Activated CD4-positive, alpha-beta T cell treated with anti-CD3 and anti-CD28 coated beads, Interleukin-2, amount 50 U/mL, for 24 hours (primary cell): ENCODE measurements at regions not wholly inside any gene's neighbourhood (a gene's known extent, or its start where the extent isn't known, plus 50 kb on each side); places are given as distances from the start of the nearest gene placed in this dataset.

Source experiments
- DNase-seq, 2 donors: peaks; one replicate each; pipeline ENCODE4 v3.0.0-alpha.2; 2020; ENCODE audit warnings: low read depth in 1 of 2, low spot score in 1 of 2

DNA sequence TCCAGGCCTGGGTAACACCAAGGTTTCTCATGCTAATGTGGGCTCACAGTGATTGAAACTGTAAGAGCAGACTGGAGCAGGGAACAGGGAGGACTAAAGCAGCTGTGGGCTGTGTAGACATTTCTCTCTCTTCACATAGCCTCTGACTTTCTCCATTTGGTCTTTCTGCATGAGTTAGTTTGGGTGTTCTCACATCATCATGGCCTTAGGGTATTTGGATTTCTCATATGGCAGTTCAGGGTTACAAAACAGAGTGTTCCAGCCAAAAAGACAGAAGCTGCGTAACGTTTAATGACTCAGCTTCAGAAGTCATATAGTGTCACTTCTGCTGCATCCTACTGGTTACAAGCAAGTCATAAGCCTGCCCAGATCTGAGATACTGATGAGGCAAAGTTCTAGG is 52.0 kb upstream of the OSBPL8 start:
- DNase-seq, result no peak

DNA sequence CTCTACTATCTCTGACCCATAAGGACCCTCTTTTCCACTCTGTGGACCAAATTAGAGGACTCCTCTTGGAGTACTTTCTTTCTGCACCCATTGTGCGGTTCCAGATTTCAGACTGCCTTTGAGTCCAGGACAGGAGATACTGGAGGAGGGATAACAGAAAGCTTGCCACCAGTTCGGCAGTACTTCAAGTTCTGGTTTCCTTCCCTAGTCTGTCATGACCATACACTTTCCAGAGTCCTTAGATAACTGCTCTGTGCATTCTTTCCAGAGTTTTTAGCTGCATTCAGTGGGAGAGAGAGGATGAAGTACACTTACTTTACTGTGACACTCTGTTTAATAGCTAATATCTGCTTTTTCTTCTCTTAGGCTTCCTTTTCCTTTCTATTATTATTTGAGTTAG is 54.8 kb upstream of the OSBPL8 start:
- DNase-seq, result no peak

DNA sequence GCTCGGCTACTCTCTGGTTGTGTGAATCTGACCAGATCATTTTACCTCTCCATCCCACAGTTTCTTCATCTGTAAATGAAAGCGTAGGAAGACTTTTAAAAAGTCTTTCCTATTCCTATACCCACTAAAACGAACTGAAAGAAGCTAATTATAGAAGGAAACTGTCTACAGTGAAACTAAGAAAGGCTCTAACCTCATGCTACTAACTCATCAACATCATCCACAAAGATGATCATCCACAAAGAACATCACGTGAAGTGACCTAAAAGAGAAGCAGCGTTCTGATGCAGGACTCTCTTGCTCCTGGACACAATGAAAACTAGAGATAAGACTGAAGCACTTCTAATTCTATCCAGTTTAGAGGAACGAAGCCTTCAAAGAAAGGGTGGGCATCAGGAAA is 58.5 kb upstream of the OSBPL8 start:
- no peak for DNase-seq

DNA sequence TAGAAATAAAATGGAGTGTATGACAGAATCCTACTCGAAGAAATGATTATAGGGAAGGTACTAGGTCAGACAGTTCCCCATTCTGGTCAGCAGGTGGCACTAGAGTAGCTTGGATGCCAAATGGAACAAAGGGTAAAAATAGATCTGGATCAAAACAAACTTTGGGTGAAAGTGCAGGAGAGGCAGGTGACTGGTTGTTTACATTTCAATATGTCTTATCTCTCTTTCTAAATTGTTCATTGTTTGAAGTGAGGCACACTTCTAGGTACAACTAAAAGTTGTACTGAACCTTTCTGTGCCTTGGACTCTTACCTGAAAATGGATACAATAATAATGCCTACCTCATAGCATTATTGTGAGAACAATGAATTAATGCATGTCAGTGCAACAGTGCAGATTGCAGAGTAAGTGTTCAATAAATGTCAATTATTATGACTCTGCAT is 62.0 kb upstream of the OSBPL8 start:
- DNase-seq, result peak; percentile 41 to 63

DNA sequence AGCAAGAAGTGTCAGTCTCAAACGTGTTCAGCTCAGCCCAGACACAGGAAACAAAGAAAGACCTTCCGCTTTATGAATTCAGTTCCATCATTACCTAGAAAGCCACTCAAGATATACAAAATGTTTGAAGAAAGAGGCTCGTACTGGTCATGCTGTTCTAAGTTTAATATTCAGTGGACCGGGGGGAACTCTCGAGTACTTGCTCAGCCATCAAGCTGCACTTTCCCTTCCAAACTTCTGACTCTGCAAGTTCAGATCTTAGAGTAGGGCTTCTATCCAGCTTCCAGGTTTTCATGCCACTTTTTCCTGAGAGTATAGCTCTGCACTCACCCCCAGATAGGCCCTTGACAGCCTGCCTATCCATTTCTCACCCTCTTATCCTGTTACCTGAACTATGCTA is 62.8 kb upstream of the OSBPL8 start:
- no peak for DNase-seq

DNA sequence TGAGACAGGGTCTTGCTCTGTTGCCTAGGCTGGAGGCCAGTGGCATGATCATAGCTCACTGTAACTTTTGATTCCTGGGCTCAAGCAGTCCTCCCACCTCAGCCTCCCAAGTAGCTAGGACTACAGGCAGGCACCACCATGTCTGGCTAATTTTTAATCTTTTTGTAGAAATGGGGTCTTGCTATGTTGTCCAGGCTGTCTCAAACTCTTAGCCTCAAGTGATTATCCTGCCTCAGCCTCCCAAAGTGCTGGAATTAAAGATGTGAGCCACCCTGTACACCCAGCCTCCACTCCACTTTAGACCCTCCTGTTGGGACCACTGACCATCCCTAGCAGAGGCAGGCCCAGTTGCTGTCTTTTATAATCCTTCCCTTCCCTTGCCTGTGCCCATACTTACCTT is 63.3 kb upstream of the OSBPL8 start:
- no peak for DNase-seq

DNA sequence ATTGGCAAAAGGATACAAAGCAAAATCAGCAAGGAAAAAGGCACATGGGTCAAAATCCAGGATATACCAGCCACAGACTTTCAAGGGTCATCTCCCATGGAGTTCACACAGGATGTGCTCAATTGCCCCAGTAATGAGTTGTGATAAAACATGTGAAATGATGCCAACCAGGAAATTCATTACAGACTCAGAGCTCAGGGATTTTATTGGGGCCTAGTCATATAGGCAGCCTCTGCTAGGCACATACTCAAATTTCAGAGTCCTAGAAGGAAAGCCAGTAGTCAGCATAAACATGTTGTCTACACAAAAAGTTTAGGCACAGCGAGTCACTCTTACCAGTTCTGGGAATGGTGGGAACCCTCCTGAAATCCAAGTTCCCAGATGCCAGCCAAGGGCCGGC is 64.4 kb upstream of the OSBPL8 start:
- DNase-seq, result no peak

DNA sequence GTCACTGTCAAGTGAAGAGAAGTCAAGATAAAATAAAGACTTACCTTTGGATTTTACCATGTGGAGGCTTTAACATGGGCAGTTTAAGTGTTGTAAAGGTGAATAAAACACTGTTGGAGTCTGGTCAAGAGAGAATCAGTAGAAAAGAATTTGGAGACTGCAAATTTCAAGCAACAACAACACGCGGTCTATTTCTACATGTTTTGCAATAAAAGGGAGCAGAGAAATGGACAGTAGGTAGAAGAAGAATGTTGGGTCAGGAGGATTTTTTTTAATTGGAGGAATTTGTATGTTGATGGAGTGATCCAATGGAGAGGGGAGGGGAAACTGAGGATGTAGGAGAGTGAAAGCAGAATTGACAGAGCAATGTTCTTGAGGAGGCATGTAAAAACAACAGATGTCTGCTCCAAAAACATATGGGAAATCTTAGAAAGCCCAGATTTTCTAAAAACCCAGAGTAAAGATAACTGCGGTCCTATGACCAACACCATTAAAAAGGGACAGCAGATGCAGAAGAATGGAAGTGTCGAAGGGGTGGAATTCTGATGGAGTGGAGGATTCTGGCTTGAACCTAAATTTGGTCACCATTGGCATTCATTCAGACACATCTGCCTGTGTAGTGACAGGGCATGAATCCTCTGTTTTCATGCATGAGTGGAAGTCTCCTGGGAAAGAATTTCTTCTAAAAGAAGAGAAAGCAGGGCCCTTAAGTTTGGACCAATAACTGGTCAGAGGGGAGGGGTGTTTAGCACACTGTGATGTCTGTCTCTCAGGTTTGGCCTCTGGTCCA is 68.0 kb upstream of the OSBPL8 start:
- no peak for DNase-seq

DNA sequence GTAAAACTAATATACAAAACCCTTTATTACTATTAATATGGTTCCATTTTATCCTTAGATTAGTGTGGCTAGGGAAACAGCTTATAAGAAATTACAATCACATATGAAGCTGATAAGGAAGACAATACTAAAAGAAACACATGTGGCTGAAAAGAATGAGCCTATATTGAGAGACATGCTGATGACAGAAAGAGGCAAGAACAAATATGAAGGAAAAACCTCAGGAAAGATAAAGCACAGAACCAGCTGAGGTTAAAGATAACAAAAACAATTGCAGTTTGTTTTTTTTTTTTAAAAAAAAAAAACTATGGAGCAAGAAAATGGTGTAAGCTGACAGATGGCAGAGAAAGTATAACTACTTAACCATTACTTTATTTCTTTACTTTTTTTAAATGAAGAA is 69.2 kb upstream of the OSBPL8 start:
- DNase-seq, result no peak

DNA sequence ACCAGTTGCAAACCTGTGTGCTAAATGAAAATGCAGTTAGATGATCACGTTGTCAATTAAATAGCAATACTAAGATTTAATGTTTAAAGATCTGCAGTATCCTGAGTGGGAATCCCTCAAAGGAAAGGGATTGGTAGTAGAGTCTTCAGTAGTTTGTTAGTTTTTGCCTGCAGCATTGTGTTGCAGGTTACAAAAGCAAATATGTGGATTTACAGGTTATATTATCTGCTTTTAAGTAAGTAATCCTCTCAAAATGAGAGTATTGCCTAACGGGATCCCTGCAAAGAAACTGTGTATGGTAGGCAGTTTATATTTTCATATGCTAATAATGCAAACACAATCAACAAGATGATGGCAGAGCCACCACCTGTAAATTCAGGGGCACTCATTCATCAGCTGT is 72.2 kb upstream of the OSBPL8 start:
- no peak for DNase-seq

DNA sequence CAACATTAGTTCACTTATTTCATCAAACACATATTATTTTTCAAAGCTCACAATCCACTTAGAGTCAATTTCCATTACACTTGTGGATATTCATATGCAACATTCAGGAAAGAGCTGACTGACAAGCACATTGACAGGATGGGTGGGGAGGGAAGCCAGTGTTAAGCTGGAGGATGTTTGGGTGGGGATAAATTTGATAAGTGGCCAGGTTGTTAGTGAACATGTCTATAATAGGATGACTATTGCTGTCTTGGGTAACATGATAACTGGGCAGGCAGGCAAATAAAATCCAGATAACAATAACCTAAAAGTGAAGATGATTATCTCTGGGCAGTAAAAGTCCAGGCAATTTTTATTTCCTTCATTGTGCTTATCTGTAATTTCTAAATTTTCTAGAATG is 73.8 kb upstream of the OSBPL8 start:
- DNase-seq, result no peak

DNA sequence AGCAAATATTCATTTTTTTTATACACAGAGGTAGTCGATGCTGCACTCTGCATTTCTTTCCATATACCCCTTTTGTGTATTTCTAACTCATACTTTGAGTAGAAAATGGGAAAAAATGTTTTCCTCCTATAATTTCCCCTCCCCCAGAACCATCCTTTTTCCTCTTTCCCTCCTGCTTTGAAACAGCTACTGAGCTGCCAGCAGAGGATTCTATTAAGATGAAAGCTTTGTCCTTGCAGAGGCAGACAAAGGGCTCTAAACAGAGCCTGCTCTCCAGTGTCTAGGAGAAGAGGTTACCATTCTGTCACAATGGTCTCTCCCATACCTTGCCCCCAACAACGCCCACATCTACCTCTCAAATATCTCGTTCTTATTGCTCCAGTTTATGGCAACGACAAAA is 74.6 kb upstream of the OSBPL8 start:
- DNase-seq, result no peak

DNA sequence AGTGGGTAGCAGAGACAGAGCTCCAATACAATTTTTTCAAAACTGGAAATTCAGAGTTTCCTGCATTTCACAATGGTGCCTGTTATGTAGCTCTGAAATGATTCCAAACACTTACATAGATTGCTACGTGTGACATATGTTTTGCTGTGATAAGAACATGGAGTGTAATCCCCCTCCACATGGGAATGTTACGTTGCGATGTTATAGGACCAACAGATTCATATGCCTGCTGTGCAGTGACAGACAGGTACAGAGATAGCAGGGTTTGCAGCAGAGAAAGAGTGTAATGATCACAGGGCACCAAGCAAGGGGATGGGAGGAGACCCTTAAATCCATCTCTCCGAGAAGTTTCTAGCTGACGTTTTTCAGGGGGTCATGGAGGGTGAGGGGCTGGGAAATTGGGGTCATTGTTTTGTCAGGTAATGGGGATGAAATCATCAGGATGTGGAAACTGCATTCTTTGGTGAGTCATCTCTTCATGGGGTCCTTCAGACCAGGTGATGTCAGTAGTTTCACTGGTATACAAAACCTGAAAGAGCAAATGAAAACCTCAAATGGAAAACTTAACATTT is 76.6 kb upstream of the OSBPL8 start:
- DNase-seq, result no peak

DNA sequence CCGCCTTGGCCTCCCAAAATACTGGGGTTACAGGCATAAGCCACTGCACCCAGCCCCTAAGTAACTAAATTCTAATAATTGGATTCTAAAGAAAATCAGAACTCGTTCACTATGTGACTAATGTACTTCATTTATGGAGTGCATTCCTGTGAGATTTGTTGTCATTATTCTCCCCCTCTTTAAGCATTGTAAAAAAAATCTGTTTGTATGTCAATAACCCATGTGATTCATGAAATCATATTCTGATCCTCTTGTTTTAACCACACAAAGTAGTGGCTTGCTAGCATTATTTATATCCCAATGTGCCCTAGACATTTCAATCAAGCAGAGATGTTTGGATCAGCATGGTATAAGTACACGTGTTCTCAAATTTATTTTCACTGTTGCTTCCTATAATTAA is 78.2 kb upstream of the OSBPL8 start:
- DNase-seq, result no peak

DNA sequence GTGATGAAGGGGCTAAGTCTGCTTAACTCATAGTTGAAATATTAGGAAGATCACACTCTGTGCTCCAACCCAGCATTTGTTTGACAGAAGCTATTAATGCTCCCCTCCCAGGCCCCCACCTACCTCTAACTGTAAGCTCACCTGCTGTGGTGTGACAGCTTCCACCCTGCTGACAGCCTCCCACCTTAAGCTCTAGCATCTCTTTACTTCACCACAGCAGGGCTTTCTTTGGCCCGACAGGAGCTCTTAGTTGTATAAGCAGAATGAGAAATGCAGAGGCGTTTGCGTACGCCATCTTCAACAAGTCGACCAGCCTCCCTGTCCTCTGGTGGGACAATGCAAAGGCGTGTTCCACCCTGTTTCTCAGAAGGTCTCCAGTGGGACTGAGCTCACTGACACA is 80.1 kb upstream of the OSBPL8 start:
- no peak for DNase-seq

DNA sequence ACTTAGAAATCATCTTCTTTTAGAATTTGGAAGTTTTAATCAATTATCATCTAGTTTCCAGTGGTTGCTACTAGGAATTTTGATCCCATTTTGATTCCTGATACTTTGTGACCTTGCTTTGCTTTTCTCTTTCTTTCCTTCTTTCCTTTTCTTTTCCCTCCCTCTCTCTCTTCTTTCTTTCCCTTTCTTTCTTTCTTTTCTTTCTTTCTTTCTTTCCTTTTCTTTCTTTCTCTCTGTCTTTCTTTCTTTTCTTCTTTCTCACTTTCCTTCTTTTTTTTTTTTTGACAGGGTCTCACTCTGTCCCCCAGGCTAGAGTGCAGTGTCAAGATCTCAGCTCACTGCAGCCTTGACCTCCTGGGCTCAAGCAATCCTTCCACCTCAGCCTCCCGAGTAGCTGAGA is 81.5 kb upstream of the OSBPL8 start:
- no peak for DNase-seq

DNA sequence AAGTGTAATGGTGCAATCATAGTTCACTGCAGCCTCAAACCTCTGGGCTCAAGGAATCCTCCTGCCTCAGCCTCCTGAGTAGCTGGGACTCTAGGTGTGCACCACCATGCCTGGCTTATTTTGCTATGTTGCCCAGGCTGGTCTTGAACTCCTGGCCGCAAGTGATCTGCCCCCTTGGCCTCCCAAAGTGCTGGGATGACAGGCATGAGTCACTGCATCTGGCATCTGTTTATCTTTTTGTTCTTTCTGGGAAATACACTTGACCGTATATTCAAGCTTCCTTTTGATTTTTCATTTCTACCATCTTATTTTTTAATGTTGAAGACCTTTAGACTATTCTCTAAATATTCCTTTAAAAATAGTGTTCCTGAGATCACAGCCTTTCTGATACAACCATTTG is 82.4 kb upstream of the OSBPL8 start:
- DNase-seq, result no peak

DNA sequence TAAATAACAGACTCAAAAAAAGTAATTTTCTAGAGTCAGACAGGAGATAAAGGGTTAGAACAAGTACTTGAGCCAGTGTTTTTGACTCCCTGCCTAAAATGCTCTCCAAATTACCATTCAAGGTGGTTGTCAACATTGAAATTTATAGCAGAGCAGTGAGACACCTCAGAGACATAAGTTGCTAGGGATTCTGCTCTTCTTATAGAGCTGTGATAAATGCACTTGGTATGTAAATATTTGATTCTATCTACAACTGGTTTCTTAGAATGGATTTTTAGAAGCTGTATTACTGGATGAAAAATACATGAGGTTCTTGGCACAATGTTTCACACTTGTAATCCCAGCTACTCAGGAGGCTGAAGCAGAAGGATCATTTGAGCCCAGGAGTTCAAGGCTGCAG is 83.9 kb upstream of the OSBPL8 start:
- no peak for DNase-seq

DNA sequence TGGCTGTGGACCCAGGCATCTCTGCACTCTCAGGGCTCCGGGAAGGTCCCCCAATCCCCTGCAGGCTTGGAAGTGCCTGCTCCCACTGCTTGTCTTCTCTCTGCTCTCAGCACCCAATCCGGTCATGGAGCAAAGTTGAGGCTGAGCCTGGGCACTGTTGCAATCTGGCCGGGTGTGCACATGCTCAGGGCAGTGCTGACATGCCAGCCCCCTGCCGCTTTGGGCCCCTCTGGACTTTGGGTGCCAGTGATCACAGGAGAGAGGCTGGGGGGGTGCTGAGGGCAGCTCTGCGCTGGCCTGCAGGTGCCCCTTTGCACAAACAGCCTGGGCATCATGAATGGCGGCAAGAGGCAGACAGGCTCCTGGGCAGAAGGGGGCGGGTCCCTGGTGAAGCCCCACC is 85.4 kb upstream of the OSBPL8 start:
- DNase-seq, result no peak

DNA sequence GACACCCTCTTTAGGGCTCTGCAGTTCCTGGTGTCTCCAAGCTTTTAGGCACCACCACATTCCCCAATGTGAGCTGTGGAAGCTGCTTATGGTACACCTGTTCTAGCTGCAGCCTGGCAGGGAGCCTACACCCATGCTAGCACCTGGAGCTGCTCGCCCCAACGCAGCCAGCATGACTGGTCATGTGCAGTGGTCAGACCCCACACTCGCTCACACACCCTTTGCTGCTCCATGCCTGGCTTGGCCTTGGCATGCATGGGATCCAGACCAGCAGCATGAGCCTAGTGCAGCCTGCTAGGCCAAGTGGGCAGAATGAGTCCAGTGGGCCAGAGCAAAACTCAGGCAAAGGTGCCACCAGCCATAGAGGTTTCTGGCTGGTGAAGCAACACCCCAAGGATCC is 86.4 kb upstream of the OSBPL8 start:
- no peak for DNase-seq

DNA sequence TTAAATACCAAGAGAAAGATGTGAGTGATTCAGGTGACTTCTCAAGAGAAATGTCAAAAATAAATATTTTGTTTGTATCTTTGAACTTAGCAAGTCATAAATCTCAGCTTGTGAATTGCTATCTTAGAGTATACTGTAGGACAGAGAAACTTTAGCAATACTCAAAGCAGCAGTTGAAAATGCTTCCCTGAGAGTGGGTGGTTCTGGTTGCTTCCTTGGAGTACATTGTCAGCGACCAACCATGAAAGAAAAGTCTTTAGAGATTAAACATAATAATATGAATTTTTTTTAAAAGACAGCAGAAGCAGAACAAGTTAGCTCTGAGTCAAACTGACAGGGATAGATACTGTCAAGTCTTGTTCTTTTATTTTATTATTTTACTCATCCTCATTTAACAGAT is 86.8 kb upstream of the OSBPL8 start:
- DNase-seq, result no peak

DNA sequence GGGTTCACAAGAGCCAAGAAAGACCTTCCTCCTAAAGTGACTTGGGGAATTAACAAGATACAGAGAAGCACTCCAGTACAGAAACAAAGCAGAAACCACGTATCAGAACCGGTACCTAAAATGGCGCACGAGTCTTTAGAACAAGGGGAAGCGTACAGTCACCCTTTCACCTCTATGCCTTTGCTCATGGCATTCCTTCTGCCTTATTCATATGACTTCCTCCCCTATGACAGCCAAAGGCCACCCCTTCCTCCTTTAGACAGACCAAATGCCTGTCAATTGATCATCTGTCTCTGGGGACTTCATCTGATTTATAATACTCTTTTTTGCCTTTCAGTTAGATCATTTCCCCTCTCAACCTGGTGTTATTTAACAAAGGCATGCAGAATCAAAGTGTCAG is 89.5 kb upstream of the OSBPL8 start:
- DNase-seq, result no peak

DNA sequence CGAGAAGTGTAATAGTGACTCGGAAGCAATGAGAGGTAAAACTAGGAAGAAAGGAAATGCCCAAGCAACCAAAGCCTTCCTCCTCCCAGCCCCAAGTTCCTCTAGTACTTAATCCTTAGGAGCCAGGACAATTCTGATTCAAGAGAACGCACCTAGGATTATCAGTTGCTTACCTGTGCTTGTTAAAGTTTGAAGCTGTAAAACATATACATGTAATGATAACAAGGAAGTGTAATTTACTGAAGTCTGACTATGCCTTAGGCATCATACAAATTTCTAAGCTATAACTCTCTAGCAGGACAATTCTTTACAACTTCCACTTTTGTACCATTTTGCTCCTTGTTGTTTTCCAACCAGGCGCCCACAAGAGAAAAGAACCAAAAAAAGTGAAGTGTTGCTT is 92.8 kb upstream of the OSBPL8 start:
- no peak for DNase-seq
